ENCODE measurements at regions not wholly inside any gene's neighbourhood (a gene's known extent, or its start where the extent isn't known, plus 50 kb on each side); places are given as distances from the start of the nearest gene placed in this dataset.

GRCh38 chr9:135029871-135030565 is 57.5 kb upstream of the OLFM1 start:
- Mint-ChIP-seq H3K27ac (no peak overlapping the region), H3K36me3 (no peaks in the 10 kb centered on the region), H3K4me1 (no peaks in the 10 kb centered on the region), H3K27me3 (peaks cover 0 to 19% (median 5%) of the 10 kb centered on the region in 5 donors), H3K4me3 (no peak overlapping the region), H3K9me3 (peaks cover 0 to 4% (median 0%) of the 10 kb centered on the region in 9 donors)
- POLR2A ChIA-PET = no interaction called here
- DNase-seq (no peak), ATAC-seq (no peak)

GRCh38 chr9:135030566-135031226 is 56.8 kb upstream of the OLFM1 start:
- ATAC-seq (no peak), DNase-seq (no peak)
- no peaks in the 10 kb centered on the region for H3K9me3 Mint-ChIP-seq
- H3K27me3 Mint-ChIP-seq = peaks cover 0 to 19% (median 7%) of the 10 kb centered on the region in 5 donors
- H3K36me3 Mint-ChIP-seq = no peaks in the 10 kb centered on the region
- H3K4me1 Mint-ChIP-seq = no peaks in the 10 kb centered on the region
- POLR2A ChIA-PET = no interaction called here
- no peak overlapping the region for H3K27ac Mint-ChIP-seq
- no peak overlapping the region for H3K4me3 Mint-ChIP-seq

GRCh38 chr9:135032041-135032835 is 55.2 kb upstream of the OLFM1 start:
- POLR2A ChIA-PET = no interaction called here
- Mint-ChIP-seq H3K9me3 (no peaks in the 10 kb centered on the region), H3K27ac (no peak overlapping the region), H3K27me3 (peaks cover 0 to 19% (median 7%) of the 10 kb centered on the region in 5 donors), H3K36me3 (no peaks in the 10 kb centered on the region), H3K4me3 (no peak overlapping the region), H3K4me1 (no peaks in the 10 kb centered on the region)
- ATAC-seq = no peak
- no peak for DNase-seq

GRCh38 chr9:135032868-135033460 is 54.5 kb upstream of the OLFM1 start:
- H3K27ac Mint-ChIP-seq = no peak overlapping the region
- POLR2A ChIA-PET = no interaction called here
- H3K27me3 Mint-ChIP-seq = peaks cover 0 to 19% (median 7%) of the 10 kb centered on the region in 5 donors
- no peaks in the 10 kb centered on the region for H3K9me3 Mint-ChIP-seq
- ATAC-seq (no peak), DNase-seq (no peak)
- no peak overlapping the region for H3K4me3 Mint-ChIP-seq
- no peaks in the 10 kb centered on the region for H3K4me1 Mint-ChIP-seq
- H3K36me3 Mint-ChIP-seq = no peaks in the 10 kb centered on the region

GRCh38 chr9:135033487-135033886 is 54.0 kb upstream of the OLFM1 start:
- no peaks in the 10 kb centered on the region for H3K36me3 Mint-ChIP-seq
- no peaks in the 10 kb centered on the region for H3K9me3 Mint-ChIP-seq
- ATAC-seq (no peak), DNase-seq (no peak)
- H3K27ac Mint-ChIP-seq = no peak overlapping the region
- H3K27me3 Mint-ChIP-seq = peaks cover 0 to 22% (median 7%) of the 10 kb centered on the region in 5 donors
- H3K4me3 Mint-ChIP-seq = no peak overlapping the region
- POLR2A ChIA-PET = no interaction called here
- H3K4me1 Mint-ChIP-seq = no peaks in the 10 kb centered on the region

- no peaks in the 10 kb centered on the region for H3K9me3 Mint-ChIP-seq
- POLR2A ChIA-PET = no interaction called here
- no peak overlapping the region for H3K4me3 Mint-ChIP-seq
- no peaks in the 10 kb centered on the region for H3K36me3 Mint-ChIP-seq
- no peak overlapping the region for H3K27ac Mint-ChIP-seq
- DNase-seq = no peak
- no peaks in the 10 kb centered on the region for H3K4me1 Mint-ChIP-seq
- no peak for ATAC-seq
- peaks cover 0 to 22% (median 7%) of the 10 kb centered on the region in 5 donors for H3K27me3 Mint-ChIP-seq
Measured at GRCh38 chr9:135034106-135034505, 53.4 kb upstream of the OLFM1 start.

DNA sequence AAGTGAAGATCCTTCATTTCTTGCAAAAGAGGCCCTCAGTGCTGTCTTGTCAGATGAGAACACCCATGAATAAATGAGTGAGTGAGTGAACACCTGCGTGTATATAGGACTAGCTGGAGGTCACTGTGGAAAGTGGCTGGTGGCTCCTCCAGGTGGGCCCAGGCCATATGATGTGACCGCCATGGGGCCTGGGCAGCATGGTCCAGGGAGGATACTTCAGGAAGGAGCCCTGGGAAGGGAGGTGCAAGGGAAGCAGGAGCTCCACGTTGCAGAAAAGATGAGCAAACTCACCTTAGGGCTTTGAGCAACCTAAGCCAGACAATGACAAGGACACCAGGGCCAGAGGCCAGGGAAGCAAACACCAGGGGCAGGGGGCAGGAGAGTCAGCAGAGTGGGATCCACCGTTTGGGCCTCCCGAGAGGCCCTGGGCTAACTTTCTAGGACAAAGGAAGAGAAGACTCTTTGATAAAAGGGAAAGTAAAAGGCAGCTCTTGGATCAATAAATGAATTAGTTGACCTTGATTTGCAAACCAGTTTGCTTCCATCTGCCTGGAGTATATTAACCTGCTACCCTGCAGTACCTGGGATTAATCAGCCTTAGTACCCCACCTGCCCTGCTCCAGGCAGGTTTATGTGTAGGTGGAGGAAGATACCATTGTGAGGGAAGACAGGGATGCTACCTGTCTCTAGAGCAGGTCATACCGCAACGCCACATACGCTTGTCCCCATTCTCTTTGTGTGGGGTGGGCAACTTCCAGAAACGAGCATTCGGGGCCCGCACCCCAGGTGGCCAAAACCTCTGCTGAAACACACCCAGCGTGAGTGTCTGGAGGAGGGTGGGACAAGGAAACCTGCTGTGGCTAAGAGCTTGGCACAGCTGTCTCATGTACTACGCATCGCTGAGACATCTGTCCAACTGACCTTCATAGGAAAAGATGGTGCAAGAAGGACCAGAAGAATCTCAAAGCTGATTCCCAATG is 51.4 kb upstream of the OLFM1 start:
- peaks cover 0 to 18% (median 7%) of the 10 kb centered on the region in 5 donors for H3K27me3 Mint-ChIP-seq
- no peaks in the 10 kb centered on the region for H3K4me1 Mint-ChIP-seq
- peak overlapping the region in 1 of 10 donors; percentile 1 for H3K27ac Mint-ChIP-seq
- POLR2A ChIA-PET = no interaction called here
- peak overlapping the region in 1 of 10 donors; percentile 56 for H3K4me3 Mint-ChIP-seq
- no peak for ATAC-seq
- H3K36me3 Mint-ChIP-seq = no peaks in the 10 kb centered on the region
- no peak for DNase-seq
- H3K9me3 Mint-ChIP-seq = no peaks in the 10 kb centered on the region

DNA sequence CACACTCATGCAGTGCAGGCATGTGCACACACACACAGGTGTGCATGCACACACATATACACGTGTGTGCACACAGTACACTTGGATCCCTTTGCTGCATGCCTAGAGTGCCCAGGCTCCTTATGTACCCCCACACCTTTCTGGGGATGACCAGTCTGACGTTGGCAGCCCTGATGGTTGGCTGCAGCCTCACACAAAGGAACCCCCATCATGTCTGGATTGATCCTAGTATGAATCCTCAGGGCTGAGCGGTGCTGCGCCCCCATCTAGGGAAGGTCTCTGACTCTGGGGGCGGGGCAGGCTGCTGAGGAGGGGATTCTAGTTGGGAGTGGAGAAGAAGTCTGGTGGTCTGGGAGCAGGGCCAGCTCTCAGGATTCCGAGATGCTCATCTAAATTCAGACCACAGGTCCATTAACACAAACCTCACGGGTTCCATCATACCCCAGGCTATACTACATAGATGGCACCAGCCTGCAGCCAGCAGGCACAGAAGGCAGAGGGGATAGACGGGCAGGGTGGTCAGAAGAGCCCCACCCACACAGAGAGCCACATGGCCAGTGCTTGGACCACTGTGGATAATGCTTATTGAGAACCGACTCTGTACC is 50.5 kb upstream of the OLFM1 start:
- Mint-ChIP-seq H3K4me3 (no peak overlapping the region), H3K27me3 (peaks cover 0 to 18% (median 8%) of the 10 kb centered on the region in 5 donors), H3K27ac (no peak overlapping the region), H3K4me1 (no peaks in the 10 kb centered on the region), H3K9me3 (no peaks in the 10 kb centered on the region), H3K36me3 (no peaks in the 10 kb centered on the region)
- POLR2A ChIA-PET = no interaction called here
- no peak for DNase-seq
- no peak for ATAC-seq

DNA sequence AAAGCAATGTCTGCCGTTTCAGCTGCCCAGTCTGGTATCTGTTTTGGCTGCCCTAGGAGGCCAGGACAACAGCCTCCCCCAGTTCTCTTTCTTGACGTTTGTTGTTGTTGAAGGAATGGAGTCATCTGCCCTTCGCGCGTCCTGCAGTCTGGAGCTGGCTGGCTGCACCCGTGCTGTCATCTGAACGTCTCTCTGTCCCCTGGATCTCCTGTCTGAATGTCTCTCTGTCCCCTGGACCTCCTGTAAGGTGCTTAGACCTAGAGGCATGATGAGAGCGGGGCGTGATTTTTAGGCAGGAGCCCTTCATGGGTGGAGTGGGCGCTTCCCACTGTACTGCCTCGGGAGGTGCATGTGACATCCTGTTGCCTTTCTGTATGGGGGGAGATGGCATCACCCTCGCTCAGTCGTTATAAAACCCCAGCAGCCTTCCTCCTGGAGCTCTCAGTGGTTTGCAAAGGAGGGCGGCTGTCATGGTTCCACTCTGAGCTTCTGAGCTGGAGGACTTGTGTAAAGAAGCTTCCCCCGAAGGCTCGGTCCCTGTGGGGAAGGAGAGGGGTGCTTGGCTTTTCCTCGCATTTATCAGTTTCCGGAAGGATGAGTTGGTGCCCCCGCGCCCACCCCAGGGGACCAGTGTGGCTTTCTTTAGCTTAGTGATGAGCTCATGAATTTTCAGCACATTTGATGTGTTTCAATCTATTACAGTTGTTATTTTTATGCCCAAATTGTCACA is 49.8 kb upstream of the OLFM1 start:
- no peaks in the 10 kb centered on the region for H3K4me1 Mint-ChIP-seq
- ATAC-seq = no peak
- no peaks in the 10 kb centered on the region for H3K36me3 Mint-ChIP-seq
- no peak for DNase-seq
- POLR2A ChIA-PET = no interaction called here
- H3K27ac Mint-ChIP-seq = no peak overlapping the region
- H3K9me3 Mint-ChIP-seq = no peaks in the 10 kb centered on the region
- no peak overlapping the region for H3K4me3 Mint-ChIP-seq
- H3K27me3 Mint-ChIP-seq = peaks cover 0 to 17% (median 8%) of the 10 kb centered on the region in 5 donors
